ENCODE measurements at regions not wholly inside any gene's neighbourhood (a gene's known extent, or its start where the extent isn't known, plus 50 kb on each side); places are given as distances from the start of the nearest gene placed in this dataset.

DNA sequence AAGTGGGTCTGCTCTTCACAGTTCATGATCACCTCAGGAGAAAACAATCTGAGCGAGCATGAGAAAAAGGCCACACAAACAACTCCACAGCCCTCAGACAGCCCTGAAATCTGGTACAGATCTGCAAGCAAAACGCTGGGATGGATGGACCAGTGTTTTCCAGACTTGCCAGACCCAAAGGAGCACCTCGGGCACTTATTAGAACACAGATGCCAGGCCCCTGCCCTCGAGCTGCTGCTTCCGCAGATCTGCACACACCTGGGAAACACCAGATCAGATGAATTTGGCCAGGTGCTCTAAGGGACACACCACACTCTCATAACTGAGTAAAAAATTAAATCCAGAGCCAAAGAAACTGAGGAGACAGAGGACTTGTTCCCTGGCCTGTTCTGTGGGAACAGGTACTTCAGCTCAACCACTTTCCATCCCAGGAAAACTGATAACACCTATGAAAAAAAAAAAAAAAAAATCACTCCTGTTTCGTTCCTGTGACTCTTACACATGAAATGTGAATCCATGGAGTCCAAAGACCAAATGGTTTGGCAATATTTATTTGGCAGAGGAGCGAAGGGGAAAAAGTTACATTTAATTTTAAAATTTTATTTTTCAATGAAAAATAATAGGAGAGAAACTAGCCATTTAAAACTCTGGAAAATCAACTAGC lies 202.9 kb upstream of the ESRRG start (continued):
- TF ChIP-seq, protein P1, sequence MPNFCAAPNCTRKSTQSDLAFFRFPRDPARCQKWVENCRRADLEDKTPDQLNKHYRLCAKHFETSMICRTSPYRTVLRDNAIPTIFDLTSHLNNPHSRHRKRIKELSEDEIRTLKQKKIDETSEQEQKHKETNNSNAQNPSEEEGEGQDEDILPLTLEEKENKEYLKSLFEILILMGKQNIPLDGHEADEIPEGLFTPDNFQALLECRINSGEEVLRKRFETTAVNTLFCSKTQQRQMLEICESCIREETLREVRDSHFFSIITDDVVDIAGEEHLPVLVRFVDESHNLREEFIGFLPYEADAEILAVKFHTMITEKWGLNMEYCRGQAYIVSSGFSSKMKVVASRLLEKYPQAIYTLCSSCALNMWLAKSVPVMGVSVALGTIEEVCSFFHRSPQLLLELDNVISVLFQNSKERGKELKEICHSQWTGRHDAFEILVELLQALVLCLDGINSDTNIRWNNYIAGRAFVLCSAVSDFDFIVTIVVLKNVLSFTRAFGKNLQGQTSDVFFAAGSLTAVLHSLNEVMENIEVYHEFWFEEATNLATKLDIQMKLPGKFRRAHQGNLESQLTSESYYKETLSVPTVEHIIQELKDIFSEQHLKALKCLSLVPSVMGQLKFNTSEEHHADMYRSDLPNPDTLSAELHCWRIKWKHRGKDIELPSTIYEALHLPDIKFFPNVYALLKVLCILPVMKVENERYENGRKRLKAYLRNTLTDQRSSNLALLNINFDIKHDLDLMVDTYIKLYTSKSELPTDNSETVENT (CRISPR knock-in tag; IDR thresholded peaks at IDR 0.05), result no peak
- TF ChIP-seq SUPT5H (IDR thresholded peaks at IDR 0.05), result no peak
- TF ChIP-seq TARDBP (IDR thresholded peaks at IDR 0.05), result no peak
- no peak for TF ChIP-seq RAD51 (IDR thresholded peaks at IDR 0.05; ENCODE audit: borderline replicate concordance, low read depth)
- no peak for TF ChIP-seq NR2C1 (IDR thresholded peaks at IDR 0.05)
- no peak for TF ChIP-seq NR2C1 (tag; IDR thresholded peaks at IDR 0.05)

DNA sequence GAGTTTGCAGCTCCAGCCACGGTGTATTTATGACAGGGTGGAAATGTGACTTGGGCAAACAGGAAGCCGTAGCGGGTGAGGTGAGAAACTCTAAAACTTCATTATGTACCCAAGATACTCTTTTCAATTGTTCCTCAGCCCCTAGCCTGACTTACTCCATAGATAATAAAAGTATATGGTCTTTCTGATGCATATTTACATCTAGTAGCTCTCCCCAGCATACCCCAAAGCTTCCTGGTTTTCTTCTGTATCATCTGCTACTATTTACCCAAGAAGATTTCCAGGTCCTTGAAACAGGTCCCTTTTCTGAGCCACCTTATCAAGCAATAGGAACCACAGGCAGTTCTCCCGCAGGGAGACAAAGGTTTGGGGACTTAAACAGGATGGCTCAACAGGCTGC lies 201.5 kb upstream of the ESRRG start:
- no peak overlapping the region for H3K4me3 ChIP-seq
- no peak for DNase-seq (ENCODE audit: extremely low read depth in 1 of 4, low spot score in 3 of 4)
- FAIRE-seq, result no peak
- no peaks in the 10 kb centered on the region for H3K27me3 ChIP-seq (ENCODE audit: control insufficient read depth in 2 of 2, insufficient read depth in 2 of 2, low read length in 2 of 2)
- H3K9me3 ChIP-seq (replicated peaks; ENCODE audit: control insufficient read depth, insufficient read depth, low read depth, low read length), result no peaks in the 10 kb centered on the region
- H3K4me2 ChIP-seq (ENCODE audit: insufficient read depth, low read length), result no peak overlapping the region
- ChIA-PET POLR2A (no interaction called here), CTCF (ENCODE audit: low intra/inter-chr PET ratio) (no interaction called here)
- no TSS peak for BruUV-seq (replicated peaks)
- no peak overlapping the region for H2AFZ ChIP-seq (ENCODE audit: low read depth, low read length)
- H3K4me1 ChIP-seq (replicated peaks in 1 of 2; ENCODE audit: control insufficient read depth in 2 of 2, insufficient read depth in 2 of 2, low read length in 2 of 2), result no peaks in the 10 kb centered on the region
- in situ Hi-C loops (cut with MboI) (no loop called here), intact Hi-C loops (cut with micrococcal nuclease) (no loop called here)
- 1% methylated on average over 4 of the region's 4 CpGs for WGBS (ENCODE audit: insufficient coverage, low coverage, missing lambda C conversion rate)
- H3K27ac ChIP-seq (ENCODE audit: extremely low read depth, low read depth, low read length), result no peak overlapping the region
- no peaks in the 10 kb centered on the region for H3K36me3 ChIP-seq (ENCODE audit: control insufficient read depth, insufficient read depth, low read length)
- ATAC-seq, result no peak
- H3K9ac ChIP-seq (ENCODE audit: insufficient read depth in 1 of 2, low read depth in 2 of 2, low read length in 2 of 2), result no peak overlapping the region
- no peaks in the 10 kb centered on the region for H3K9me1 ChIP-seq (ENCODE audit: control insufficient read depth, insufficient read depth, low read length)
- H4K20me1 ChIP-seq (replicated peaks; ENCODE audit: control insufficient read depth, insufficient read depth, low read length), result no peaks in the 10 kb centered on the region
- no peaks in the 10 kb centered on the region for H3K79me2 ChIP-seq (ENCODE audit: control insufficient read depth, insufficient read depth, low read length)
- TF ChIP-seq ZNF445 (CRISPR knock-in tag; IDR thresholded peaks at IDR 0.05; ENCODE audit: low read depth) (no peak), ZSCAN32 (CRISPR knock-in tag; IDR thresholded peaks at IDR 0.05) (no peak)
- TF ChIP-seq, protein P2, sequence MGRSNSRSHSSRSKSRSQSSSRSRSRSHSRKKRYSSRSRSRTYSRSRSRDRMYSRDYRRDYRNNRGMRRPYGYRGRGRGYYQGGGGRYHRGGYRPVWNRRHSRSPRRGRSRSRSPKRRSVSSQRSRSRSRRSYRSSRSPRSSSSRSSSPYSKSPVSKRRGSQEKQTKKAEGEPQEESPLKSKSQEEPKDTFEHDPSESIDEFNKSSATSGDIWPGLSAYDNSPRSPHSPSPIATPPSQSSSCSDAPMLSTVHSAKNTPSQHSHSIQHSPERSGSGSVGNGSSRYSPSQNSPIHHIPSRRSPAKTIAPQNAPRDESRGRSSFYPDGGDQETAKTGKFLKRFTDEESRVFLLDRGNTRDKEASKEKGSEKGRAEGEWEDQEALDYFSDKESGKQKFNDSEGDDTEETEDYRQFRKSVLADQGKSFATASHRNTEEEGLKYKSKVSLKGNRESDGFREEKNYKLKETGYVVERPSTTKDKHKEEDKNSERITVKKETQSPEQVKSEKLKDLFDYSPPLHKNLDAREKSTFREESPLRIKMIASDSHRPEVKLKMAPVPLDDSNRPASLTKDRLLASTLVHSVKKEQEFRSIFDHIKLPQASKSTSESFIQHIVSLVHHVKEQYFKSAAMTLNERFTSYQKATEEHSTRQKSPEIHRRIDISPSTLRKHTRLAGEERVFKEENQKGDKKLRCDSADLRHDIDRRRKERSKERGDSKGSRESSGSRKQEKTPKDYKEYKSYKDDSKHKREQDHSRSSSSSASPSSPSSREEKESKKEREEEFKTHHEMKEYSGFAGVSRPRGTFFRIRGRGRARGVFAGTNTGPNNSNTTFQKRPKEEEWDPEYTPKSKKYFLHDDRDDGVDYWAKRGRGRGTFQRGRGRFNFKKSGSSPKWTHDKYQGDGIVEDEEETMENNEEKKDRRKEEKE (IDR thresholded peaks at IDR 0.05; ENCODE audit: borderline replicate concordance in 1 of 2, control insufficient read depth in 1 of 2, low read depth in 2 of 2, low read length in 1 of 2), result no peak
- TF ChIP-seq, protein P3, sequence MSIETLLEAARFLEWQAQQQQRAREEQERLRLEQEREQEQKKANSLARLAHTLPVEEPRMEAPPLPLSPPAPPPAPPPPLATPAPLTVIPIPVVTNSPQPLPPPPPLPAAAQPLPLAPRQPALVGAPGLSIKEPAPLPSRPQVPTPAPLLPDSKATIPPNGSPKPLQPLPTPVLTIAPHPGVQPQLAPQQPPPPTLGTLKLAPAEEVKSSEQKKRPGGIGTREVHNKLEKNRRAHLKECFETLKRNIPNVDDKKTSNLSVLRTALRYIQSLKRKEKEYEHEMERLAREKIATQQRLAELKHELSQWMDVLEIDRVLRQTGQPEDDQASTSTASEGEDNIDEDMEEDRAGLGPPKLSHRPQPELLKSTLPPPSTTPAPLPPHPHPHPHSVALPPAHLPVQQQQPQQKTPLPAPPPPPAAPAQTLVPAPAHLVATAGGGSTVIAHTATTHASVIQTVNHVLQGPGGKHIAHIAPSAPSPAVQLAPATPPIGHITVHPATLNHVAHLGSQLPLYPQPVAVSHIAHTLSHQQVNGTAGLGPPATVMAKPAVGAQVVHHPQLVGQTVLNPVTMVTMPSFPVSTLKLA (conservative IDR thresholded peaks at IDR 0.05), result no peak
- TF ChIP-seq, protein P4, sequence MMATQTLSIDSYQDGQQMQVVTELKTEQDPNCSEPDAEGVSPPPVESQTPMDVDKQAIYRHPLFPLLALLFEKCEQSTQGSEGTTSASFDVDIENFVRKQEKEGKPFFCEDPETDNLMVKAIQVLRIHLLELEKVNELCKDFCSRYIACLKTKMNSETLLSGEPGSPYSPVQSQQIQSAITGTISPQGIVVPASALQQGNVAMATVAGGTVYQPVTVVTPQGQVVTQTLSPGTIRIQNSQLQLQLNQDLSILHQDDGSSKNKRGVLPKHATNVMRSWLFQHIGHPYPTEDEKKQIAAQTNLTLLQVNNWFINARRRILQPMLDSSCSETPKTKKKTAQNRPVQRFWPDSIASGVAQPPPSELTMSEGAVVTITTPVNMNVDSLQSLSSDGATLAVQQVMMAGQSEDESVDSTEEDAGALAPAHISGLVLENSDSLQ (IDR thresholded peaks at IDR 0.05), result no peak
